T-helper 9 cell (primary cell): ENCODE measurements at regions not wholly inside any gene's neighbourhood (a gene's known extent, or its start where the extent isn't known, plus 50 kb on each side); places are given as distances from the start of the nearest gene placed in this dataset.
"Not testable (repeated sequence)": the region's sequence is repeated elsewhere in the genome, so short reads cannot be mapped to it uniquely, and the experiment has no call there.

Experiments
- DNase-seq: peaks from one replicate; pipeline ENCODE4 v3.0.0-alpha.2; 2020

GRCh38 chr10:46204482-46205102 is 82.2 kb upstream of the ANTXRL start:
- not testable (repeated sequence) for DNase-seq

DNA sequence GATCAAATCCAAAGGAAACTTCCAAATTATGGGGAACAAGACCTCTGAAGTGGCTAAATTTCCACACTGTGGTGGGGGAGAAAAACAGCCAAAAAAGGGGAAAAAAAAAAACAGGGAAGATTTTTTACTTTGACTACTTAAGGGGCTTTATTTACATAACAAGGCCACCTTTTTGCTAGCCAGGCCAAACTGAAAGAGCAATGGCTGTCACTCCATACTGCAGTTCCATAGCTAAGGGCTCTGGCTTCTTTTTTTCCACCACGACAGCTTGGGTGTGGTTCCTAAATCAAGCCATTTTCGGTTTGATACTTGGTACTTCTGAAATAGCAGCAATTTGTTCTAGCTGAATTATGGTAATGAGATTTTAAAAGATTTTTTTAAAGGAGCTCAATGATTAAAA is 76.4 kb upstream of the ANTXRL start:
- not testable (repeated sequence) for DNase-seq

DNA sequence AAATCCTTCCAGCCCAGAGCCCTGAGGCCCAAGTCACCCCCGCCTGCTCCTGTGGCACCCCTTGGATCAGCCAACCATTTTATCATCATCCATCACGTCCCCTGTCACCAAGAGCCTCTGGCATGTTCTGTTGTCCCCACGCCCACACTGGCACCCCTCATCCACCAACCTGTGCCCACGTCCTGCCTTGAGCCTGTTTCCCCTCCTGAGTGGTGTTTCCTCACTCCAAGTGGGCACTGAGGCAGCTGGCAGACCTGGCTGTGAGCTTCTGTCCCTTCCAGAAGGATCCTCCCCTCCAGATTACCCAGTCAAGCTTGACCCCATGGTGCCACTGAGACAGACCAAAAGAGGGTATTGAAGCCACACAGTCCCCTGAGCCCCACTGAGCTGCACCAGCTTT is 71.4 kb upstream of the ANTXRL start:
- DNase-seq, result no peak

GRCh38 chr10:46216003-46216634 is 70.7 kb upstream of the ANTXRL start:
- no peak for DNase-seq

- no peak for DNase-seq
These were observed 69.7 kb upstream of the ANTXRL start for GRCh38 chr10:46216836-46217751.

GRCh38 chr10:46217752-46218453 is 68.9 kb upstream of the ANTXRL start:
- DNase-seq, result no peak

DNA sequence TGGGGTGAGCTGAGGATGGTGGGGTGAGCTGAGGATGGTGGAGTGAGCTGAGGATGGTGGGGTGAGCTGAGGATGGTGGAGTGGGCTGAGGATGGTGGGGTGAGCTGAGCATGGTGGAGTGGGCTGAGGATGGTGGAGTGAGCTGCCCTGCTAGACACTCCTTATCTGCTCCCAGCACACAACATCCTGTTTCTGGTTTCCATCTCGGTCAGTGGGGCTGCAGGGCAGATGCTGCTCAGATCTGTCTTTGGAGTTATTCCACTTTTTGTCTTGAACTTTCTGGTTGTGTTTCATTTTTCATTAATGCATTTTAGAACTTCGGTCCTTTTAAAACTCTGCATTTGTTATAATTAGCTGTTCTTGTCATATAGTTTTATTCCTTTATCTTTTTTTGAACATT is 67.9 kb upstream of the ANTXRL start:
- DNase-seq, result no peak

GRCh38 chr10:46219431-46219990 is 67.3 kb upstream of the ANTXRL start:
- not testable (repeated sequence) for DNase-seq

DNA sequence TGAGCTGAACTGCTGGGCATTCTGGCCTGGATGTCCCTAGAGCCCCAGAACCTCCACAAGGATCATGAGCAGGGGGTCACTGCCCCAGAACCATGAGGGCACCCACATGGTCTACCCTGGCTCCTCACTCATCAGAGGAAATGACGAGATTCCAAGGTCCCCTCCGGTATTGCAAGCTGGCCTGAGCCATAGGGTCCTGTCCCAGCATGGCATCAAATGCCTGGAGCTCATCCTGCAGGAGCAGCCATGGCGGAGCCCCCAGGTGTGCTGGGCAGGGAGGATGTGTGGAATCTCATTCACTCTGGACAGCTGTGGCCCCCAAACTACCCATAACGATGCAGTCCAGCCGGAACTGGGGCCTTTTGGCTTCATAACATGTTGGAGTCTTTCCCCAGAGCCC is 66.6 kb upstream of the ANTXRL start:
- DNase-seq, result no peak

DNA sequence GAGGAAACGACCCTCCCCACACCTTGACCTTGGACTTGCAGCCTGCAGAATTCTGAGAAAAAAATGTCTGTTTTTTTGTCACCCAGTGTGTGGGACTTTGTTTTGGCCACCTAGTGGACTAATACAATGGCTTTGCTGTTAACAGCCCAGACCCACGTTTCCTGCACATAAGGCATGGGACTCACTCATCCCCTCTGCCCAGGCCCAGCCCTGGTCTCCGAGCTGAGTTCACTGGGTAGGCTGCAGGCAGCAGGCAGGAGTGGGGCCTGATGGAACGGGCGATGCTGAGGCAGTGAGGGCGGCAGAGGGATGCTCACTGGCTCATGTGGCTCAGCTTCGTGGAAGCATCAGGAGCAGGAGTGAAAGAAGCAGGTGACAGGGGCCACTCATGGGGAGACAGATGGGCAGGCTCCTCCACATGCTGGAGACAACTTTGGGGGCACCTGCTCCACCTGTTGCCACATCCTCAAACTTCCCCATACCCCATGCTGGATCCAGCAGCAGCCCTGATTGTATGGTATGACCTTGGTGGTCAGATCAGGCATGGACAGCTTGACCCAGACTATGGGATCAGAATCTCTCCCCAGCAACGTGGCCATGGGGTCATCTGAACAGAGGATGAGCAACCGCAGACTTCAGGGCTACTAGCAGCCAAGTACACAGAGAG is 65.8 kb upstream of the ANTXRL start:
- no peak for DNase-seq

- no peak for DNase-seq
These were observed 64.3 kb upstream of the ANTXRL start for GRCh38 chr10:46222364-46222935.

- DNase-seq, result no peak
These were observed 63.7 kb upstream of the ANTXRL start for GRCh38 chr10:46223064-46223480.

DNA sequence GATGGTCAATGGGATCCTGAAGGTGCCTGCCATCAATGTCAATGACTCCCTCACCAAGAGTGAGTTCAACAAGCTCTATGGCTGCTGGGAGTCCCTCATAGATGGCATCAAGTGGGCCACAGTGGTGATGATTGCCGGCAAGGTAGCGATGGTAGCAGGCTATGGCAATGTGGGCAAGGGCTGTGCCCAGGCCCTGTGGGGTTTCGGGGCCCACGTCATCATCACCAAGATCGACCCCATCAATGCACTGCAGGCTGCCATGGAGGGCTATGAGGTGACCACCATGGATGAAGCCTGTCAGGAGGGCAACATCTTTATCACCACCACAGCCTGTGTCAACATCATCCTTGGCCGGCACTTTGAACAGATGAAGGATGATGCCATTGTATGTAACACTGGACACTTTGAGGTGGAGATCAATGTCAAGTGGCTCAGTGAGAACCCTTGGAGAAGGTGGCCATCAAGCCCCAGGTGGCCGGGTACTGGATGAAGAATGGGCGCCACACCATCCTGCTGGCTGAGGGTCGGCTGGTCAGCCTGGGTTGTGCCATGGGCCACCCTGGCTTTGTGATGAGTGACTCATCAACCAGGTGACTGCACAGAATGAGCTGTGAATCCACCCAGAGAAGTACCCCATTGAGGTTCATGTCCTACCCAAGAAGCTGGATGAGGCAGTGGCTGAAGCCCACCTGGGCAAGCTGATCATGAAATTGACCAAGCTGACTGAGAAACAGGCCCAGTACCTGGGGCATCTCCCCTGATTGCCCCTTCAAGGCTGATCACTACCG is 63.0 kb upstream of the ANTXRL start:
- no peak for DNase-seq

GRCh38 chr10:46224414-46224682 is 62.4 kb upstream of the ANTXRL start:
- DNase-seq, result no peak

DNA sequence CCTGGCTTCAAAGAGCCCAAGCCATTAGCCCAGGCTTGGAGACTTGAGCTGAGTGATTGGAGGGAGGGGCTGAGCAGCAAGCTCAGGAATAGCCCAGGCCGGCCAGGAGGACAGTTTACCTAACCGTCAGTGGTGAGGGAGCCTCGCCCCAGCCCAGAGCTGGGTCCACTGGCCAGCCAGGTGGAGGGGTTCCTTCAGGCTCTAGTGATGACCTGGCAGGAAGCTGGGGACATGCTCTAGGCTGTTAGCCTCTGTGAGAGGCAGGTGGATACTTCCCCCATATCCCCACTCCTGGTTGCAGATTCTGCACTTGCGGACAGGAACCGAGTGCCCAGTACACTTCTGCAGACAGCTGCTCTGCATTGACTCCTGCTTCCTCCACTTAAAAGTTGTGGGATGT is 61.2 kb upstream of the ANTXRL start:
- no peak for DNase-seq

DNA sequence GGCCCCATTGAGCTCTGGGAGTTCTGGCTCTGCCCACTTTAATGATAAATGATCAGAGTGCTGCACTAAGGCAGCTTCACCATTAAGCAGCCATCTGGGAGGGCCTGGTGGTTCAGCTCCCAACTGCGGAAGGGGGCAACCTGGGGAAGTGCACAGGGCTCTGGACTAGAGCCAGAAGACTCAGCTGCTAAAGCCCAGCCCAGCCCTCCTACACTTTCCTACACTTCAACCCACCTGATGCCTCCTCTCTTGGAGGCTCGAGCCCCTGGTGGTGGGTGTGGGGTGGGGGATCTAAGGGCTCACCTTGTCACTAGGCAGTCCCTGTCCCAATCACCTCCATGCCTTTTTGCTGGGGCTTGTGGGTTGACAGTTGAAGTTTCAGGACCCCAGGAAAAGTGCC is 60.6 kb upstream of the ANTXRL start:
- no peak for DNase-seq

DNA sequence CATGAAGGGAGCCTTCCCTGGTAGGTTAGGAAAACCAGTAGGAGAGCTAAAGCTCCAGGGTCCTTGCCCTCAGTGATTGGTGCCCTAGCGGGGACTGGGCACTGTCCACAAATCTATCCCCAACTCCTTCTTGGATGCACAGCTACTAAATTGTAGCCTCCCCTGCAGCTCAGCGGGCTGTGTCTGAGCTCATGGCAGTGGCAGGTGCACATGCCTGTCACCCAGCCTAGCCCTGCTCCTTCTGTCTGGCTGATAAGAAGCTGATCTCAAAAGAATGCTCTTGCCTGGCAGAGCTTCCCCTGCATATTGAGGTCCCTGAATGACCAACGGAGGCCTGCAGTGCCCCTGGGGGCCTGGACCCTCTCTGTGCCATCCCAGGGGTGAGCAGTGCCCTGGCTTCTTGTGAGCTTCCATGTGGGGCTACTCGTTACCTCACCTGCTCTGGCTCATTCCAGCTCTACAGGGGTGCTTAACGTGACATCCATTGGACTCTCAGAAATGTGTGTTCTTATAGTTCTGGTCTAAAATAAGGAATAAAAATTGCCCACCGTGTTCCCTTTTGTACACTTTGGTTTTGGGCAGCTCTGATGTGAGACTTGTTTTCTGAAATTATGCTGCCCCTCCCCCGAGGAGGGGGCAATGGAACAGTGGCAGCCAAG is 59.8 kb upstream of the ANTXRL start:
- no peak for DNase-seq

DNA sequence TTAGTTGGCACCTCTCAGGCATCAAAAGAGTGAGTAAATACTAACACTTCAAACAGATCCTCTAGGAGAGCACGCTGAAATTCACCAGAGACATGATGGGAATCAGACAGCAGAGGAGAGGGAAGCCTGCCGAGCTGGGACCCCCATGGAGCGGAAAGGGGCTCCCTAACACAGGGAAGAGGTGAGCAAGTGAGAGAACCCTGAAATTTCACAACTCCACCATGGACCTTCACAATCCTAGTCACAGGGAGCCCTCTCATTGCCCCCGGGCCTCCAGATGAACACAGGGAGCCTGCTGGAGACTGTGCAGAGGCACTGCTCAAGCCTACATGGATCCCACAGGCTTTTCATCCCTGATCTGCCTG is 59.2 kb upstream of the ANTXRL start:
- no peak for DNase-seq

GRCh38 chr10:46227936-46228562 is 58.7 kb upstream of the ANTXRL start:
- no peak for DNase-seq

GRCh38 chr10:46228563-46229071 is 58.2 kb upstream of the ANTXRL start:
- DNase-seq, result peak; percentile 45
